Activated T-cell treated with anti-CD3 and anti-CD28 coated beads, Interleukin-2, amount 50 U/mL, for 24 hours (primary cell): ENCODE measurements at regions not wholly inside any gene's neighbourhood (a gene's known extent, or its start where the extent isn't known, plus 50 kb on each side); places are given as distances from the start of the nearest gene placed in this dataset.
"Not testable (repeated sequence)": the region's sequence is repeated elsewhere in the genome, so short reads cannot be mapped to it uniquely, and the experiment has no call there.

Experiments used
- DNase-seq: peaks from one replicate; pipeline ENCODE4 v3.0.0-alpha.2; 2020
- H3K27ac Mint-ChIP-seq: 2 replicates; pipeline ENCODE4 v1.8.0; 2020; ENCODE audit warnings: mild to moderate bottlenecking, mixed read lengths
- H3K27me3 Mint-ChIP-seq: 2 replicates; pipeline ENCODE4 v1.8.0; 2020; ENCODE audit warnings: mixed read lengths
- H3K36me3 Mint-ChIP-seq: 2 replicates; pipeline ENCODE4 v1.8.0; 2020; ENCODE audit warnings: low read depth, mixed read lengths
- H3K4me1 Mint-ChIP-seq: 2 replicates; pipeline ENCODE4 v1.8.0; 2020; ENCODE audit warnings: low read depth, mixed read lengths
- H3K4me3 Mint-ChIP-seq: 2 replicates; pipeline ENCODE4 v1.8.0; 2020; ENCODE audit warnings: mild to moderate bottlenecking, moderate library complexity, mixed read lengths
- H3K9me3 Mint-ChIP-seq: 2 replicates; pipeline ENCODE4 v1.8.0; 2020; ENCODE audit warnings: mixed read lengths

- not testable (repeated sequence) for H3K4me3 Mint-ChIP-seq, H3K9me3 Mint-ChIP-seq
Observed at GRCh38 chr21:5165829-5166228, 5355.6 kb upstream of the TPTE start.

More at GRCh38 chr21:5165829-5166228, 5355.6 kb upstream of the TPTE start:
- H3K36me3 Mint-ChIP-seq, H3K27ac Mint-ChIP-seq, DNase-seq, H3K27me3 Mint-ChIP-seq, H3K4me1 Mint-ChIP-seq: not testable (repeated sequence)
